Spinal cord (tissue), 9 donors: ENCODE measurements at regions not wholly inside any gene's neighbourhood (a gene's known extent, or its start where the extent isn't known, plus 50 kb on each side); places are given as distances from the start of the nearest gene placed in this dataset.

Experiments used
- DNase-seq, 6 donors: peaks; one replicate each; pipeline versions ENCODE4 v3.0.0 to v3.0.0-alpha.2; 2013 to 2015; ENCODE audit warnings: low spot score in 6 of 6, low read depth in 4 of 6
- H3K27ac ChIP-seq: one replicate; pipeline ENCODE4 v1.5.1; 2013; ENCODE audit warnings: low read depth, low read length, control low read depth
- H3K27me3 ChIP-seq: one replicate; pipeline ENCODE4 v1.6.1; 2013; ENCODE audit warnings: low read length; ENCODE audit not compliant: control insufficient read depth, insufficient read depth
- H3K36me3 ChIP-seq: one replicate; pipeline ENCODE4 v1.6.1; 2013; ENCODE audit warnings: low read length; ENCODE audit not compliant: control insufficient read depth, insufficient read depth
- H3K4me1 ChIP-seq: one replicate; pipeline ENCODE4 v1.6.1; 2013; ENCODE audit warnings: low read length; ENCODE audit not compliant: control insufficient read depth, insufficient read depth
- H3K4me3 ChIP-seq: one replicate; pipeline ENCODE4 v1.5.1; 2013; ENCODE audit warnings: low read depth, low read length, control low read depth
- H3K9me3 ChIP-seq: one replicate; pipeline ENCODE4 v1.6.1; 2013; ENCODE audit warnings: low read length; ENCODE audit not compliant: control insufficient read depth, insufficient read depth
- WGBS: methylation state at CpG from one replicate; pipeline ENCODE4 v1.1.5; 2013; ENCODE audit warnings: missing lambda C conversion rate; ENCODE audit not compliant: insufficient coverage; 5-methylcytosine and 5-hydroxymethylcytosine counted together
- donor health status: healthy.

- DNase-seq: peak in 1 of 6 donors; percentile 80
- Histone ChIP-seq H3K4me1 (no peaks in the 10 kb centered on the region), H3K27me3 (no peaks in the 10 kb centered on the region), H3K27ac (no peak overlapping the region), H3K36me3 (no peaks in the 10 kb centered on the region), H3K9me3 (no peaks in the 10 kb centered on the region), H3K4me3 (no peak overlapping the region)
- WGBS: 60% methylated on average over 3 of the region's 5 CpGs
These were observed 381.2 kb downstream of the GABRB3 start for GRCh38 chr15:26391567-26392194.

- 80% methylated on average over 1 of the region's 8 CpGs for WGBS
- Histone ChIP-seq H3K36me3 (no peaks in the 10 kb centered on the region), H3K27me3 (no peaks in the 10 kb centered on the region), H3K27ac (no peak overlapping the region), H3K4me3 (no peak overlapping the region), H3K9me3 (no peaks in the 10 kb centered on the region), H3K4me1 (no peaks in the 10 kb centered on the region)
- peak in 1 of 6 donors; percentile 85 for DNase-seq
These were observed 390.3 kb downstream of the GABRB3 start for GRCh38 chr15:26382444-26383072.

DNA sequence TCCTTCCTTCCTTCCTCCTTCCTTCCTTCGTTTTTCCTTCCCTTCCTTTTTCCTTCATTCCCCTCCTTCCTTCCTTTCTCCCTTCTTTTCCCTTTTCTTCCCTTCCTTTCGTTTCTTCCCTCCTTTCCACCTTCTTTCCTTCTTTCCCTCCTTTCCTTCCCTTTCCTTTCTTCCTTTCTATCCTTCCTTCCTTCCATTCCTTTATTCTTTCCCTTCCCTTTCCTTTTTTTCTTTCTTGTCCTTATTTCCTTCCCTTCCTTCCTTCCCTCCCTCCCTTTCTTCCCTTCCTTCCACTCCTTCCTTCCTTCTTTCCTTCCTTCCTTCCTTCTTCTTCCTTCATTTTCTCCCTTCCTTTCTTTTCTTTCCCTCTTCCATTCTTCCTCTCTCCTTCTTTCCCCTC, 394.6 kb downstream of the GABRB3 start:
- H3K4me3 ChIP-seq: no peak overlapping the region
- H3K27me3 ChIP-seq: no peaks in the 10 kb centered on the region
- no peak overlapping the region for H3K27ac ChIP-seq
- peaks cover 4% of the 10 kb centered on the region for H3K9me3 ChIP-seq
- no peaks in the 10 kb centered on the region for H3K4me1 ChIP-seq
- DNase-seq: no peak
- WGBS: 67% methylated on average over 2 of the region's 2 CpGs
- H3K36me3 ChIP-seq: no peaks in the 10 kb centered on the region

GRCh38 chr15:26376243-26376642, 396.6 kb downstream of the GABRB3 start:
- no peak overlapping the region for H3K27ac ChIP-seq
- DNase-seq: no peak
- peaks cover 4% of the 10 kb centered on the region for H3K9me3 ChIP-seq
- no peaks in the 10 kb centered on the region for H3K4me1 ChIP-seq
- H3K4me3 ChIP-seq: no peak overlapping the region
- 60% methylated on average over 1 of the region's 2 CpGs for WGBS
- H3K27me3 ChIP-seq: no peaks in the 10 kb centered on the region
- no peaks in the 10 kb centered on the region for H3K36me3 ChIP-seq

GRCh38 chr15:26374806-26375205, 398.1 kb downstream of the GABRB3 start:
- no peak overlapping the region for H3K4me3 ChIP-seq
- no CpG with 5 or more reads among the region's 1 CpG for WGBS
- DNase-seq: peak in 1 of 6 donors; percentile 89
- no peaks in the 10 kb centered on the region for H3K4me1 ChIP-seq
- H3K9me3 ChIP-seq: peaks cover 4% of the 10 kb centered on the region
- no peaks in the 10 kb centered on the region for H3K27me3 ChIP-seq
- no peak overlapping the region for H3K27ac ChIP-seq
- H3K36me3 ChIP-seq: no peaks in the 10 kb centered on the region

- WGBS: 23% methylated on average over 3 of the region's 6 CpGs
- no peak overlapping the region for H3K27ac ChIP-seq
- peaks cover 4% of the 10 kb centered on the region for H3K9me3 ChIP-seq
- H3K4me3 ChIP-seq: no peak overlapping the region
- no peak for DNase-seq
- no peaks in the 10 kb centered on the region for H3K36me3 ChIP-seq
- no peaks in the 10 kb centered on the region for H3K27me3 ChIP-seq
- no peaks in the 10 kb centered on the region for H3K4me1 ChIP-seq
These were observed 400.2 kb downstream of the GABRB3 start for GRCh38 chr15:26372706-26373105.

- no peaks in the 10 kb centered on the region for H3K36me3 ChIP-seq
- H3K27ac ChIP-seq: no peak overlapping the region
- no peak overlapping the region for H3K4me3 ChIP-seq
- 100% methylated on average over 2 of the region's 4 CpGs for WGBS
- no peaks in the 10 kb centered on the region for H3K9me3 ChIP-seq
- no peak for DNase-seq
- H3K4me1 ChIP-seq: no peaks in the 10 kb centered on the region
- H3K27me3 ChIP-seq: no peaks in the 10 kb centered on the region
These were observed 407.8 kb downstream of the GABRB3 start for GRCh38 chr15:26365077-26365476.

DNA sequence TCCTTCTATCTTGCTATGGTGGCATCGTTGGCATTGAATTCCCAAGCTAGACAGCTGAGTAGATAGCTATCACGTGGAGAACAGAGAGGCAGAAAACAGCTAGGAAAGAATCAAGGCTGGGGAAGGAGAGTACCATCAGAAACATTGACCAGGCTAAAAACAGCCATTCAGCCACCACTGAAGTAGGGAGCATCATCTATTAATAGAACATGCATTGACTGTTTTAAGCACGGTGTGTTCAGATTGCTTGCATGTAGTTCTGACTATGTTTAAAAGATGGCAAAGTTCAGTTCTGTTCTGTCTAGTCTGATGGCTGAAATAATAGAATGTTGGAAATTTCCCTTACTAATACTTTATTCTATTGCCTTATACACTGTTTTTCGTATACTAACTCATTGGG, 413.0 kb downstream of the GABRB3 start:
- 57% methylated on average over 1 of the region's 4 CpGs for WGBS
- DNase-seq: no peak
- Histone ChIP-seq H3K36me3 (no peaks in the 10 kb centered on the region), H3K4me3 (no peak overlapping the region), H3K4me1 (peaks cover 3% of the 10 kb centered on the region), H3K9me3 (no peaks in the 10 kb centered on the region), H3K27me3 (no peaks in the 10 kb centered on the region), H3K27ac (no peak overlapping the region)

GRCh38 chr15:26358708-26359107, 414.2 kb downstream of the GABRB3 start:
- no peak overlapping the region for H3K27ac ChIP-seq
- no peak overlapping the region for H3K4me3 ChIP-seq
- H3K27me3 ChIP-seq: no peaks in the 10 kb centered on the region
- H3K4me1 ChIP-seq: peaks cover 4% of the 10 kb centered on the region
- WGBS: 66% methylated on average over 2 of the region's 3 CpGs
- DNase-seq: no peak
- no peaks in the 10 kb centered on the region for H3K9me3 ChIP-seq
- no peaks in the 10 kb centered on the region for H3K36me3 ChIP-seq

DNA sequence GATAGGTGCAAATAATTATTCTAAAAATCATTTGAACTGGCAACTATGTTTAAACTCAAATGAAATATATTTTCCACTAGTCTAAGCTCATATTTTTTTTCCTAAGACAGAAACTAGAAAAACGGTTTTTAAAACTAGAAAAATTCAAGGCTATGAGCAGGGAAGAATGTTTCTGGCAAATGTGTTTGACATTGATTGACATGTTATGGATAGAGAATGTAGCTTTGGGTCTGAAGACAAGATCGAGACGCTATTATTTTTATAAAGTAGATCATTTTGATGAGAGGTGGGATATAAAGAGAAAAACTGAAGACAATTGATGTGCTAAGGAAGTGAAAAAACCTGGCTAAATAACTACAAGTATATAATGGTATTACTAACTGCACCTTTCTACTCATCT, 415.2 kb downstream of the GABRB3 start:
- H3K4me3 ChIP-seq: no peak overlapping the region
- peaks cover 4% of the 10 kb centered on the region for H3K4me1 ChIP-seq
- DNase-seq: no peak
- H3K27ac ChIP-seq: no peak overlapping the region
- H3K9me3 ChIP-seq: no peaks in the 10 kb centered on the region
- 100% methylated on average over 1 of the region's 3 CpGs for WGBS
- no peaks in the 10 kb centered on the region for H3K36me3 ChIP-seq
- no peaks in the 10 kb centered on the region for H3K27me3 ChIP-seq
